ENCODE measurements at regions not wholly inside any gene's neighbourhood (a gene's known extent, or its start where the extent isn't known, plus 50 kb on each side); places are given as distances from the start of the nearest gene placed in this dataset.

DNA sequence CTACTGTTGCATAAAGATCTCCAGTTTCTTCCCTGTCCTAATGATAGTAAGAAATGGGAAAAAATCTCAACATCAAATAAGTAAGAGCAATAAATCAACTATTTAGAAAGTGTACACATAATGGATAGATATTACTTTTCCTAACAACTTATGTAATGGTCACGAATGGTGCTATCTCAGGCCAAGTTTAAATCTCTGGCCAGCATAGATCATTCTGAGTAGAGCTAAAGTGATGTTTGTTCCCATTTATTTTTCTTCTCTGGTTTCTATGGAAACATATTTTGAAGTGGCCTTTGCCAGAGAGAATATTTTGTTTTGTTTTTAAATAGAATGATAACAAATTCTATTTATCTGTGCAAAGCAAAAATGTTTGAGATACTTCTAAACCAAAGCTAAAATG, 249.7 kb upstream of the TTC14 start:
- no peak for DNase-seq

DNA sequence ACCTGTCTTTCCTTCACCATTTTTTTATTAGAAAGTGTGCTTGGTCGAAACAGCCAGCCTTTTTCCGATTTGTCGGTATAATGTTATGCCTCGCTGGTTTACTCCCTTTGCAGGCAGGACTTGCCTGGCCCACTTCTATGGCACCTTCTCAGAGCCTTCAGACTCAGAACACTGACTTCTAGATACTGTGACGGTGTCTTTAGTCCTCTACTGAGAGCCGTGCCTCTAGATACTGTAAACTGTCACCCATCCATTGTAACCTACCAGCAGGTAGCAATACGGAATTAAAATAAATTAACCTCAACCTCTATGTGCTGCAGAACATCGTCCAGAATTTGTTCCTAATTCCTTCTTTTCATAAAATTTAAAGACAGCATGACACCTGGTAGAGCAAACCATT, 247.7 kb upstream of the TTC14 start:
- DNase-seq = no peak

DNA sequence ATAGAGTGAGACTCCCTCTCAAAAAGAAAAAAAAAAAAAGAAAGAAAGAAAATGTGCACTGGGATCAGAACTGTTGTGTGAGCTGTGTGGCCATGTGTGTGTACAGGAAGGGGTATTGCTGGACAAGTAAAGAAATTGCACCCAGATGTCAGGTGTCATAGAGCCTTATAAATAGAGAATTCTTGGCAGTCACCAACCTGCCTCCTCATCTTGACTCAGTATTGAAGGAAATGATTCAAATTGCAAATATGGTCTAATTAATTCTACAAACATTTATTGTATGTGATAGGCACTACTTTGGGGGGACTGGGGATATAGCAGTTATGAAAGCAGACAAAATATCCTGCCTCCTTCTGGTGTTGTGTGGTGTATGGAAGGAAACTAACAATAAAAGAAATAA, 243.8 kb upstream of the TTC14 start:
- no peak for DNase-seq

DNA sequence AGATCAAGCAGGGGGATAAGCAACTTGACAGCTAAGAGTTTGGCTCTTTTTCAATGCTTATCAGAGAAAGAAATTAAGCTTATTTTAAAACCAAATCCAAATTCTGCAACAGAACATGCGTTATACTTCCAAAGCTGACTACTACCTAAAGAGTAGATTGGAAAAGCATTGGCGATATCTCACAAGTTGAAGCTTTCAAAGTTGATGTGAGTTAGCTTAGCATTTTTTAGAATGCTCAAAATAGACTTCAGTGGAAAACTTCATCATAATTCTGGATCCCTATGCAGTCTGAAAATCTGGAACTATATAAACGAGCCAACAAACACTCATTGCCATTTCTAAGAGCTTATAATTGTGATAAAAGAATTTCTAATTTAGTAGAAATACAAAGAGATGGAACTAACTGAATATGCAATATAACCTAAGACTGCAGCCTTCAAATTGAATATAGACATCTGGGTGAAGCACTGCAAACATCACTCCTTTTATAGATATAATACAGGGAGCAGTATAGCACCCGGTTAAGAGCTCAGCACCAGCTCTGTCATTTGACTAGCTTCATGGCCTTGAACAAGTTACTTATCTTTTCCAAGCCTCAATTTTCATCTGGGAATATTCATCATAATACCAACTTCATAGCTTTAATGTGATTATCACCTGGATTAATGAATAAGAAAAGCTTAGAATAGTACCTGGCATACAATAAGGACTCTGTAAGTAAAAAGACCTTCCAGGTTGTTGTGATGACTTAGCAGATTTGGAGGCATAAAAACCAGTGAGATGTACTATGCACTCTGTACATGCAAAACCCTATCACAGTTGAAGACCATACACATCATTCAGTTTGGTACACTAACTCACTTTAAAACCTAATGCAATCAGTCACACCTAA, 242.7 kb upstream of the TTC14 start:
- DNase-seq = no peak

DNA sequence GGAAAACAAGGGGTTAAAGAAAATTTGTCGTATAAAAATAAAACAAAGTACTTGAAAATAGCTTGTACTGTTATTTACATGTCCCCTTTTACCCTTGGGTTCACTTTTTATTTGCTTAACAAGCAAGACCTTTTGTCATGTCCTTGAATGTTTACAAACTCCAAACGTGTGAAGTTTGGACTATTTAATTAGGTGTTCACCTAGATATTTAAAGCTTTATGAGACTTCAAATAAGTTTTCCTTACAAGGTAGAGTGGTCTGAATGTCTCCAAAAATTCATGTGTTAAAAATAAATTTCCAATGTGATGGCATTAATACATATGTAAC, 242.0 kb upstream of the TTC14 start:
- no peak for DNase-seq

DNA sequence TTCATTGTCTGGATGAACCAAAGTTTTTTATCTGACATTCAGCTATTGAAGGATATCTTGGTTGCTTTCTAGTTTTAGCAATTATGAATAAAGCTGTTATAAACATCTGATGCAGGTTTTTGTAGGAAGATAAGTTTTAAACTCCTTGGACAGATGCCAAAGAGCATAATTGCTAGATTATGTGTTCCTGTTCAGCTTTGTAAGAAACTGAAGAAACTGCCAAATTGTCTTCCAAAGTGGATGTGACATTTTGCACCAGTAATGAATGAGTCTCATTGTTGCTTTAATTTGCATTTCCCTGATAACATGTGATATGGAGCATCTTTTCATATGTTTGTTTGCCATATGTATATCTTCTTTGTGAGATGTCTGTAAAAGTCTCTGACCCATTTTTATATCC, 239.9 kb upstream of the TTC14 start:
- no peak for DNase-seq

DNA sequence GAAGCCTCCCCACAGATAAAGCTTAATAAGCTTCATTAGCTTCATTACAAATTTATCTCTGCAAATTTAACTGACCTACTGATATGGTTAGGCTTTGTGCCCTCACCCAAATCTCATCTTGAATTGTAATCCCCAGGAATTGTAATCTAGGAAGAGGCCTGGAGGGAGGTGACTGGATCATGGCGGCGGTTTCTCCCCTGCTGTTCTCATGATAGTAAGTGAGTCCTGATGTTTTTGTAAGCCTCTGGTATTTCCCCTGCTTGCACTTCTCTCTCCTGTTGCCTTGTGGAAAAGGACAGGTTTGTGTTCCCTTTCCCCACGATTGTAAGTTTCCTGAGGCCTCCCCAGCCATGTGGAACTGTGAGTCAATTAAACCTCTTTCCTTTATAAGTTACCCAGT, 226.1 kb upstream of the TTC14 start:
- DNase-seq = no peak

DNA sequence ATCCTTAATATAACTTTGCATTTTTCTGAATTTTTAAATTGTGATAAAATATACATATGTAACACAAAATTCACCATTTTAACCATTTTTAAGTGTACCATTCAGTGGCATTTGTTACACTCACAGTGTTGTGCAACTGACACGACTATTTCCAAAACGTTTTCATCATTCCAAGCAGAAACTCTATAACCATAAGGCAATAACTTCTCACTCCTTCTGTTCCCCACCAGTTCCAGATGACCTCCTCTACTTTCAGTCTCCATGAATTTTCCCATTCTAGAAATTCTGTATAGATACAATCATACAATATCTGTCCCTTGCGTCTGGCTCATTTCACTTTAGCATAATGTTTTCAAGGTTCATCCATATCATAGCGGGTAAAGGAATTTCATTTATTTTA, 223.5 kb upstream of the TTC14 start:
- DNase-seq = no peak

DNA sequence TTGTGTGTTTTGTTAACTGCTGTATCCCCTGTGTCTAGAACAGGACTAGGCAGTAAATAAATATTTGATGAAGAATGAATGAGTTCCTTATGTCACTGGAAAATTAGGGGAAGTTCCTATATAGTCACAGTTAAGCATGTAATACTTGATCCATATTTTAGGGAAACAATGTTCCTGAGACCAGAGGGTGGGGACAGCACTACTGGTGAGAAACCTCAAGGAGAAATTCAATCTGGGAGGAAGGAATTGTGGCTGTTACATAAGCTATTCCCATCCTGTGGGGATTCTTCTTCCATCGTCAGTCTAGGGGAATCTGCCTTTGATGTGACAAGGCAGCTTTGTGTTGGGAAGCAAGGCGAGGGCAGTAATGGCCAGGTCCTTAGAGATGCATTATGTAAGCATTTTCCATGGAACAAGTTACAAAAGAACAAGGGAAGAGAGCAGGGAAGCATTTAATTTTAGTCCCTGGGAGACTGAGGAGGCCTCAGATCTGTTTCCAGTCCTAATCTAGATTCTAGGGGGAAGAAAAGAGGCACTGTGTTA, 219.3 kb upstream of the TTC14 start:
- no peak for DNase-seq

DNA sequence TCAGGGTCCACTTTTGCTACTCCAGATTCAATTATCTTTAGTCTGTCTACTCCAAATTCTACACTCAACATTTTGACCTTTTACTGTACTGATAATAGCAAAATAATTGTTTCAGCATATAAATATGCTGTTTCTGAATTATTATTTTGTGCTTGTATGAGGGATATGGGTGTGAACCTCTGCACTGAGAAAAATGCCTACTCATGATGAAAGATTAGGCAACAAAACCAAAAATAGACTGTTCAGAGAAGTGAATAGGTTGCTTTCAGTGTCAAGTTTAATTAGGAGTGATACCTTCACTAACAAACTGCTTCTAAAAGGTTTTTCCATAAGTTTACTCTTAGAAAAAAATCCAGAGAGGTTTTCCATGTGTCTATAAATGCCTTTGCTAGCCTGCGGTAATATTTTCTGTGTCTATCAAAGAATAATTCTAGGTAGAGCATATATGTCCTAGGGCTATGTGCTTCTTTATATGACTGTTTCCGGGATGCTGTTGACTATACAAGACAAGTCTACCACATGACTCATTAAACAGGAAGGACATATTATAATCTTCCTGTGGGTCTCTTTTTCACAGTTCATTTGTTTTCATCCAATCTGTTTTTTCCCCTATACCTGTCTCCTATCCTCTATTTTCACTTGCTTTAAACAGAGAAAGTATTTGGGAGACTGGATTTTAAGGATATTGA, 218.5 kb upstream of the TTC14 start:
- no peak for DNase-seq

DNA sequence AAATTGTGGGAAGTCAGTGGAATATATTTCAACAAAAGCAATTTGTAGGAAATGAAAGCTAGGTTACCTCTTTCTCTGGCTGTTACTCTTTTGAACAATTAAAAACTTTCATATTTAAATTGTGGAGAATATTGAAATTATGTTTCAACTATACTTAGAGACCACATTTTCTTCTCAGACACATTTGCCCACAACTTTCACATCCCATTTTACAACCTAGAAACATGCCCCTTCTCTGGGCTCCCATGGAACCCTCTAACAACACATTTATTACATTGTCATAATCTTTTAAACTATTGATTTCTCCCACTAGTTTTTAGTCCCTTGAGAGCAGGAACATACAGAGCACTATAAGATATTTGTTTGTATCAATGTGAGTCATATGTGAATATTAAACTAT, 211.7 kb upstream of the TTC14 start:
- no peak for DNase-seq

DNA sequence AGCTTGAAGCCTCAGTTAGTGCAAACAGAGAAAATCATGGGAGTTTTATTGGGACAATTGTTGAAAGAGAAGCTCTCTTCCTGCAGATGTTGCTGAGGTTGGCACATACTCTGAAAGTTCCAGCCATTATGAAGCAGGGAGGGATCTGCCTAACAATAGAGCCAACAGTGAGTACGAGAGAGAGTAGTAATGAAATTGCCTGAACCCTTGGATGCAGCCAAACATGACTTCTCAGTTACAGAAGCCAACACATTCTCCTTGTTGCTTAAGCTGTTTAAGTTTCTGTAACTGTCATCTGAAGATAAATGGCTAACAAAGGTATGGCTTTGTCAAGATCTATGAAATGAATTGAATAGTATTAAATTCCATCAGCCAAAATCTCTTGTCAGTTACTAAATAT, 211.0 kb upstream of the TTC14 start:
- no peak for DNase-seq

DNA sequence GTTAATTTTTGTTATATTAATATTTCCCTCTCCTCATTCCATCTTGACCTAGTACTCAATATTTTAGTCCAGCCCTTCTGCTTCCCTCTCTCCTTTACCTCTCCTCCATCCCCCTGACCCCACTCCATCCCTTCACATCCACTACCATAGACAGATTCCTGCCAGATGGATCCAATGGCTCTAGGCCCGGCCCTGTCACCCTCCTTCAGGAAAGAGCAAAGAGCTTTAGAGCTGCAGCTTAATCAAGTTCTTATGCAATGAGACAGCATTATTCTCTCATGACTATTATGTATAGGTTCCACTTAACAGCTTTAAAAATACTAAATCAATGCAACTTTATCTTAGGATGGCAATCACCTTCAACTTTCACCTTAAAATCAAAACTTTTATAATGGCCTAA, 200.7 kb upstream of the TTC14 start:
- DNase-seq = no peak

DNA sequence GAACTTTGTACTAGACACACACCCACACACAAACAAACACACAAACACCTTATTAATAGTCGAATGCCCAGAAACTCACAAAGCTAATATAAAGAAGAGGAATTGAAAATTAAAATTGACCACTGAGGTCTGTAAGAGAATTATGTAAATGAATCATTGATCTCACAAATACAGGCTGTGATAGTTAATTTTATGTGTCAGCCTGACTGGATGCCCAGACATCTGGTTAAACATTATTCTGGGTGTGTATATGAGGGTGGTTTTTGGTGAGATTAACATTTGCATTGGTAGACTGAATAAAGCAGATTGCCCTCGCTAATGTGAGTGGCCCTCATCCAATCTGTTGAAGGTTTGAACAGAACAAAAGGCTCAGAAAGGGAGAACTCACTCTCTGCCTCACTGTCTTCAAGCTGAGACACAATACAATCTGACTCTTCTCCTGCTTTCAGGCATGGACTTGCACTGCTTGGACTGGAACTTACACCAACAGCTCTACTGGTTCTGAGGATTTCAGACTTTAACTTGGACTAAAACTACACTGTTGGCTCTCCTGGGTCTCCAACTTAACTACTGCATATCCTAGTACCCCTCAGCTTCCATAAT, 199.4 kb upstream of the TTC14 start:
- no peak for DNase-seq

DNA sequence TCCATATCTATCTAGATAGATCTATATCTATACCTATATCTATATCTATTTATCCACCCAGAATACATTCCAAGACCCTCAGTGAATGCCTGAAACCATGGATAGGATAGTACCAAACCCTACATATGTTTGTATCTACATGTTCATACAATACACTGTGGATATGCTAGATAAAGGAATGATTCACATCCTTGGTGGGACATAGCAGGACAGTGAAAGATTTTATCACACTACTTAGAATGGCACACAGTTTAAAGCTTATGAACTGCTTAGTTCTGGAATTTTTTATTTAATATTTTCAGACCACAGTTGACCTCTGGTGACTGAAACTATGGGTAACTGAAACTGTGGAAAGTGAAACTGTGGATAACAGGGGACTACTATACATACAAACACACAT, 198.8 kb upstream of the TTC14 start:
- DNase-seq = no peak

DNA sequence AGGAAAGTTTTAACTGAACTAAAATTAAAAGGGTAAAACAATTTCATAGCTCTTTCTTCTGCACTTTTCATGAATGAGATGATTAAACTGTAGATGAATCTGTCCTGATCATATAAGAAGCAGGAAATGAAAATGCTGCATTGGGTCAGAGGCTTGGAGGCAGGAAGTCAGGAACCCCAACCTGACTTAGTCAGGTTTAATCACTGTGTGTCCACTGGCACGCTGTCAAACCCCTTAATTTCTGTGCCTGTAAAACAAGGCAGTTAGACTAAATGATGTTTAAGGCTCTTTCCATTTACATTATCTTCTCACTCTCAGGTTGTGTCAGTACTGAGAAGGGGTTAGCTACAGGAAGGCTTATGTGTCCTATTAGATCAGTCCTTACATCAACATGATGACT, 193.3 kb upstream of the TTC14 start:
- peak in 1 of 5 experiments; percentile 3 for DNase-seq

DNA sequence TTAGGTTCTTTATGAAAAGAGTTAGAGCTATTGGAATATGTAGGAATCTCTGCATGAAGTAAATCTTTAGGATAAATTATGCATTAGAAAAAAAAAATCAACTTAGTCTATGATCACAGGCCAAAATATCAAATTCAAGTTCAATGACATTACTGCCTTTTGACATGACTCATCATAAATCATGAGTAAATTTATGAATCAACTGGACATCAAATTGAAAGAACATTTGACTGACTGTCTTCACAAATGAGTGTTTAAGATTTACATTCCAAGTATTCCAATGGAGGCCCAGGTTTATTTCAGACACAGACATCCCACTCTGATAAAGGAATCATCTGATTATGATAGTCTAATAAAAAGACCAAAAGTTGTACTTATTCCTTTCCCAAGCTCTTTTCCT, 192.8 kb upstream of the TTC14 start:
- DNase-seq = no peak

DNA sequence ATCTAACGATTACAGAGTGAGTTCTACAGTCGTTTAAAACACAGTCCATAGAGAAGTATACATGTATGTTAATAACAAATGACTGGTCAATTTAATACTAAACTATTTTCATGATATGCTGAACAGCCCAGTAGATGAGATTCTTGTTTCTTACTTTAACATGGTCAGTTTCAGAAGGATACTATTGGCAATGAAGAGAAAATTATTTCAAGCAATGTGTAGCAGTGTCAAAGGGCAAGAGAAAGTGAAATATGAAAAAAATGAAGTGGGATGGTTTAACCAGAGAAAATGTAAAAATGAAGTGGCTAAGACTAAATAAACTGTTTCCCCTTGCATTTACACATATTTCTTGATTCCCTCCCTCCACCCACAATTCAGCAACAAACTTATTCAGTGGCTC, 192.1 kb upstream of the TTC14 start:
- no peak for DNase-seq

DNA sequence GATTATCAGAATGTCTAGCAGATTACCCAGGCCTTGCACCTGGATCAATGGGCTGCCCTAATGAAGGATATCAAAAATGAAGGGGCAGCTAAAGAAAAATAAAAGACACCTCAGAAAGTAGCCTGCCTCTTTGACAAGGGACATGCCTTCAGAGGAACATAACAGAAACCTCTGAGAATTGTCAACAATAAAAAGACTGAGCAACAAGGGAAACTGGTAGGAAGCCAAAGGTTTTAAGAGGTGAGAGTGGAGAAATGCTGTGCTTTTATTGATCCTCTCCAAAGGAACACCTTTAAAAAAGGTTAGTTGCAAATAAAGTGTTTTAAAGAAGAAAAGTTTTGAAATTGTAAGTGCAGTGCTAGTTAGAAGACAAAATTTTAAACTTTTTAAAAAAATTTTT, 187.8 kb upstream of the TTC14 start:
- DNase-seq = no peak

DNA sequence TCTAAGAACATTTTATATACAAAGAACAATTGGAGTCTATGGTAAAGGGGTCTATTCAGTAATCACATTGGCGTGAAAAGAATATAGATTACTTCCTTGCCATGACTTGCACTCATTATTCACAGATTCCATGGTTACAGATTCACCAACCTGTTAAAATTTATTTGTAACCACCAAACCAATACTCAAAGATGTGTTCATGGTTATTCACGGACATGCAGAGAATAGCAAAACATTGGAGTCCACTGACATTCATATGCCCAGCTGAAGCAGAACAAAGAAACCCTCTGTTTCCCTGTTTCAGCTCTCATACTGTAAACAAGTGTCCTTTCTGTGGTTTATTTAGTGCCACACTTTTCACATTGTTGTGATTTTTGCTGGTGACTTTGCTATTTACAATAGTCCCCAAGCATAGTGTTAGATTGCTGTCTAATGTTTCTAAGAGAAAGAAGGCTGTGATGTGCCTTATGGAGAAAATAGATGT, 185.8 kb upstream of the TTC14 start:
- no peak for DNase-seq

DNA sequence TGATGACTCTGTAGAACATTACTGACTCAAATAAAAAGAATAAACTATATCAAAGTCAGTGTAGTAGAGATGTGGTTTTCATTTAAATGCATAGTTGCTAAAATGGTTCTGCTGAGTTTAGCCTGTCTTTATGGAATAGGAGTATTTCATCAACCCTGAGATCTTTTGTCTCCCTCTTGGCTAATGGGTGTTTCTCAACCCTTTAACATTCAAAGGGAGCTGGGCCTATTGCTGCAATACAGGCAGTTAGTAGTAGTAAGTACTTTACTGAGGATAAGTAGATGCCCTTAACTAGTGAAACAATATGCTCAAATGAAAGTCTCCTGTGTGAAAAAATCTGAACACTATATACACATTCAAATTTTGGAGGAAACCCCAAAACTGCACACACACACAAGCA, 184.7 kb upstream of the TTC14 start:
- DNase-seq = no peak

DNA sequence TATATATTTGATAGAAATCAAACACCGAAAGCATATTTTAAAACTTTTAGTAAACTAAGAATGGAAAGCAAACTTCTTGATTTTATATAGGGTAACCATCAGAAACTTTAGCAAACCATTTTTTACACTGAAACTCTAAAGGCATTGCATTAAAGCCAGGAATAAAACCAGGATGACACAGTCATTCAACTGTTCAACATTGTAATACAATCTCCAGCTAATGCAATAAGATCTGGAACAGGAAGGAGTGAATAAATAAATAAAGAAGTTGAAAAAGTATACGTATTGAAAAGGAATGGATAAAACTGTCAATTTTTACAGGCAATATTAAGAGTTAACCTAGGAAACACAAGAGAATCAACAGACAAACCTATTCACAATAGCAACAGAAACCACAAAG, 181.9 kb upstream of the TTC14 start:
- no peak for DNase-seq

DNA sequence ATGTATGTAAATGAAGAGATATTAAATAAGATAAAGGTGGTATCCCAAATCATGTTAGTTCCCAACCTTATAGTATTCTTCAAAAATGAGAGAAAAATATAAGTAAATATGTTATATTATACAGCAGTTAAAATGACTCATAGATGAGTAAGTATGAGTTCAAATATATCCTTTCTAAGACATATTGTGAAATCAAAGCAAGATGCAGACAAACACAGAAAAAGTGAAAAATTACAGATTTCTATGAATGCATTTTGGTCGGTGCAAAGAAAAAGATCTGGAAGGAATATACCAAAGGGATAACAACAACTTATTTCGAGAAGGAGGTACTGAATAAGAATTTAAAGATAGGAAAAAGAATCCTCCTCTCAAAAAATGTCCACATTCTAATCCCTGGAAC, 181.2 kb upstream of the TTC14 start:
- DNase-seq = no peak

DNA sequence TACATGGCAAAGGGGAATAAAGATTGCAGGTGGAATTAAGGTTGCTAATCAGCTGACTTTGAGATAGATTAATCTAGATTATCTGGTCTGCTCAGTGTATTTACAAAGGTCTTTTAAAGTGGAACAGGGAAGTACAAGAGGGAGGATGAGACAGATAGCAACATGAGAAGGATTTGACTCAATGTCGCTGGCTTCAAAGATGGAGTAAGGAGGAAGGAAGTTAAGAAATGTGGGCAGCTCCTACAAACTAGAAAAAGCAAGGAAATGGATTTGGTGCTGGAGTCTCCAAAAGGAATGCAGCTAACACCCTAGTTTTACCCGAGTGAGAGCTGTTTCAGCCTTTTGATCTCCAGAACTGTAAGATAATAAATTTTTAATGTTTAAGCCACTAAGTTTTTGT, 180.7 kb upstream of the TTC14 start:
- no peak for DNase-seq

All from T-helper 2 cell (primary cell).